Bronchial epithelial cell (primary cell): ENCODE measurements at regions not wholly inside any gene's neighbourhood (a gene's known extent, or its start where the extent isn't known, plus 50 kb on each side); places are given as distances from the start of the nearest gene placed in this dataset.
A peak's percentile ranks its signal among the peaks of the same experiment; 100 is the strongest.

Experiments
- DNase-seq: peaks from one replicate; pipeline ENCODE4 v3.0.0-alpha.2; 2010; ENCODE audit warnings: low read depth
- FAIRE-seq: peaks from 2 replicates; lab custom pipeline; 2011; peaks lifted over from hg19 to GRCh38; lab: Jason Lieb, UNC
- H3K27me3 ChIP-seq: 2 replicates; pipeline ENCODE4 v1.5.1; 2011; ENCODE audit warnings: low read length; ENCODE audit not compliant: control insufficient read depth, insufficient read depth
- H3K36me3 ChIP-seq: 2 replicates; pipeline ENCODE4 v1.5.1; 2011; ENCODE audit warnings: low read length; ENCODE audit not compliant: control insufficient read depth, insufficient read depth
- H3K4me3 ChIP-seq: 2 replicates; pipeline ENCODE4 v1.5.1; 2011; ENCODE audit warnings: mild to moderate bottlenecking, low read depth, low read length, control low read depth
- TF ChIP-seq, protein P1 (sequence below): IDR thresholded peaks from 2 replicates; pipeline ENCODE4 v1.5.1; 2011; ENCODE audit warnings: mild to moderate bottlenecking, moderate library complexity, low read length, control low read depth, inconsistent platforms; ENCODE audit not compliant: insufficient read depth, severe bottlenecking

DNA sequence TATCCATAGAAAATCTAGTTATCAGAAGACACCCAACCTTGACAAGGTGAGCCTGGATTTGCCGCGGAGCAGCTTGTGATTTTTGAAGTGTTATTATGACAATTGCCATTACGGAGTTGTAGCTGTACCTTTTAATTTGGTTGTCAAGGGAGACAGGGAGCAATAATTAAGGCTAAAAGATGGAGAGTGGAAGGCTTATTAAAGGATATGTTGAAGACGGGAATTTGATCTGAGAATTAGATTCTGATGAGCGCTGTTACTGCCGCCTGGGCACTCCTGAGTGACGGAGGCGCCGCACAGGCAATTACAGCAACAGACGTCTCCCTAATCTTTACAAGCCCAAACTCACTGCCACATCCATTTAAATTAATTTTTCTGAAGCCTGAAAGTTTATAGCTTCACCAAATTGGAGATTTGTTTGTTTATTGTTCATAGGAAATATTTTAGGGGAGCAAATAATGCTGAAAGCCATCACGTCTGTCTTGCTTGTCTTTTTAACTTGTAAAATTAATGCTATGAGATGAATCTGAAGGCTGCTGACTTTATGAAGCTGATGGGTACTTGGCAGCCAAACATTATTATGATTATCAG is 475.0 kb upstream of the ADARB2 start:
- DNase-seq (no peak), FAIRE-seq (no peak)
- Histone ChIP-seq H3K4me3 (no peak overlapping the region), H3K27me3 (no peaks in the 10 kb centered on the region), H3K36me3 (no peaks in the 10 kb centered on the region)
- TF ChIP-seq, protein P1, sequence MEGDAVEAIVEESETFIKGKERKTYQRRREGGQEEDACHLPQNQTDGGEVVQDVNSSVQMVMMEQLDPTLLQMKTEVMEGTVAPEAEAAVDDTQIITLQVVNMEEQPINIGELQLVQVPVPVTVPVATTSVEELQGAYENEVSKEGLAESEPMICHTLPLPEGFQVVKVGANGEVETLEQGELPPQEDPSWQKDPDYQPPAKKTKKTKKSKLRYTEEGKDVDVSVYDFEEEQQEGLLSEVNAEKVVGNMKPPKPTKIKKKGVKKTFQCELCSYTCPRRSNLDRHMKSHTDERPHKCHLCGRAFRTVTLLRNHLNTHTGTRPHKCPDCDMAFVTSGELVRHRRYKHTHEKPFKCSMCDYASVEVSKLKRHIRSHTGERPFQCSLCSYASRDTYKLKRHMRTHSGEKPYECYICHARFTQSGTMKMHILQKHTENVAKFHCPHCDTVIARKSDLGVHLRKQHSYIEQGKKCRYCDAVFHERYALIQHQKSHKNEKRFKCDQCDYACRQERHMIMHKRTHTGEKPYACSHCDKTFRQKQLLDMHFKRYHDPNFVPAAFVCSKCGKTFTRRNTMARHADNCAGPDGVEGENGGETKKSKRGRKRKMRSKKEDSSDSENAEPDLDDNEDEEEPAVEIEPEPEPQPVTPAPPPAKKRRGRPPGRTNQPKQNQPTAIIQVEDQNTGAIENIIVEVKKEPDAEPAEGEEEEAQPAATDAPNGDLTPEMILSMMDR, result no peak

DNA sequence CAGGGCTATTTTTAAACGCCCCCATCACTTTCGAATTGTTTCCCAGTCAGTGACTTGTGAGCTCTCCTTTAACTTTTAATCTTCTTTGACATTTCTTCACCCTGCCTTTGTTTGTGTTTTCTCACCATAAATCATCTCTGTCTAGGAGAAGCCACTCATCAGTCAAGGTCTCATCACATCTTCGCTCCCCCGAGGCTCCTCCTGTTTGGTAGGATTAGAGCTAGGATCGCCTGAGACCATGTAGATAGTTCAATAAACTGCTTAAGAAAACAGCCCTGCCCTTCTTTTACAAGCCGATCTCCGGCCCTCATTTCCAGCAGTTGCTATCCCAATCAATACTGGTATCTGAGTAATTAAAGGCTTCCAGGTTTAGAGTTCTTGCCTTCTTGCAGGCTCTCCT is 472.8 kb upstream of the ADARB2 start:
- H3K36me3 ChIP-seq, result no peaks in the 10 kb centered on the region
- FAIRE-seq (no peak), DNase-seq (no peak)
- no peaks in the 10 kb centered on the region for H3K27me3 ChIP-seq
- TF ChIP-seq, protein P1, result no peak
- no peak overlapping the region for H3K4me3 ChIP-seq

DNA sequence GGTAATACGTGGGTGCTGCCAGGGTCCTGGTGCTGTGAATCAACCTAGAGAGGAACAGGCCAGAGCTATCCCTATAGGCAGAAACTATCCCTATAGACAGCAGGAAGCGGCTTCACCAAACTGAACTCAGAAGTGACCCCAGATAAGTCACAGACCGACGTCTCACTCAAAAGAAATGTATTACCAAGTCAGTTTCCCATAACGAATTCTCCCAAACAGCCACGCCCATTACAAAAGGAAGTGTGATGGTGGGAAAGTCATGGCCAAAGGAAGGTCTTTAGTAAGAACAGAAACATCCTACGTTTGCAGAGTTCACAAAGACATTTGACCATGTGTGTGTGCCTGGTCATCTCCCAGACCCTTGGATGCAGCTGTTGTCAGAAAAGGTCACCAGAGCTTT is 470.8 kb upstream of the ADARB2 start:
- H3K27me3 ChIP-seq, result no peaks in the 10 kb centered on the region
- FAIRE-seq, result peak; percentile 55
- no peaks in the 10 kb centered on the region for H3K36me3 ChIP-seq
- no peak for DNase-seq
- TF ChIP-seq, protein P1, result no peak
- H3K4me3 ChIP-seq, result no peak overlapping the region

DNA sequence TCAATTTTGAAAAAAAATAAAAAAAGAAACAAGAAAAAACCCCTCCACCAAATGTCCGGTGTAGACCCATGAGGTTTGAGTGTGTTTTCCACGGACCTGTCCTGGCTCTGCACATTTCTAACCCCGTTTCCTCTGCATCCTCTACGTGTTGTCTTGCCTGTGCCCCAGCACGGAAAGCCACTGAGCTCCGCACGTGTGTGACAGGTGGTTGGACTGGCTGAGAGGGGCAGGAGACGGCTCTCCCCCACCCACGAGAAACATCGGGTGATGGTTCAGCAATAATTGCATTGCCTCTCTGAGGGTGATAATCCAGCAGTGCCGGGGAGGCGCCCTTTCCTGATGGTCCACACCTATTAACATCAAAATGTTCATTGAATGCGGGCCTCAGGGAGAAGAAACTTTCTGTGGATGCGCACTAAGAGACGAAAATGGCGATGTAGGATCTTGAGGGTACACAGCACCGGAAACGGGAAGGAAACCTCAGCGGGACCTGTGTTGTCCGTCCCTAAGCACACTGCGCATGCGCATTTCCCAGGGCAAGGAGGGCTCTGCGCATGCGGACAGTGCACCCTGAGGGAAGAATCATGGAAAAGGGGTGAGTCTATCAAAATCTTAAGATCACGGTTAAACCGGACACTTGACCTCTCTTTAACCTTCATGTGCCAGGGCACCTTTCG is 470.1 kb upstream of the ADARB2 start:
- Histone ChIP-seq H3K4me3 (no peak overlapping the region), H3K27me3 (no peaks in the 10 kb centered on the region), H3K36me3 (no peaks in the 10 kb centered on the region)
- DNase-seq (no peak), FAIRE-seq (no peak)
- TF ChIP-seq, protein P1, result no peak

DNA sequence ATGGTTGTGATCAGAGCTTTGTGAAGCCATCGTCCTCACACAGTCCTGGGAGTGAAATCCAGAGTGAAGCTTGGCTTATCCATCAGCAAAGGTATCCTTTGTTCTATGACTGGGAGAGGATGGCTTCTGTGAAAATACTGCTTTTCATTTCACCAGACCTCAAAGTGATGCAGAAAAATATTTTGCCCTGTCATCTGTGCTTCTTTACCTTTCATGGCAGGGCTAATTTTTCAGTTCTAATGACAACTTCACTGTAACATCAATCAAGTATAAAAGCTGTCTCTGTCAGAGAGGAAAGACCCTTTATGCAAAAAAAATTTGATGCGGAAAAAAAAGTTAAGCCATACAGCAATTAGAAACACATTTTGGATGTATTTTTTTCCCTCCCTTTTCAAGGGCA is 468.1 kb upstream of the ADARB2 start:
- TF ChIP-seq, protein P1, result no peak
- H3K4me3 ChIP-seq, result no peak overlapping the region
- no peaks in the 10 kb centered on the region for H3K36me3 ChIP-seq
- DNase-seq (no peak), FAIRE-seq (no peak)
- no peaks in the 10 kb centered on the region for H3K27me3 ChIP-seq

DNA sequence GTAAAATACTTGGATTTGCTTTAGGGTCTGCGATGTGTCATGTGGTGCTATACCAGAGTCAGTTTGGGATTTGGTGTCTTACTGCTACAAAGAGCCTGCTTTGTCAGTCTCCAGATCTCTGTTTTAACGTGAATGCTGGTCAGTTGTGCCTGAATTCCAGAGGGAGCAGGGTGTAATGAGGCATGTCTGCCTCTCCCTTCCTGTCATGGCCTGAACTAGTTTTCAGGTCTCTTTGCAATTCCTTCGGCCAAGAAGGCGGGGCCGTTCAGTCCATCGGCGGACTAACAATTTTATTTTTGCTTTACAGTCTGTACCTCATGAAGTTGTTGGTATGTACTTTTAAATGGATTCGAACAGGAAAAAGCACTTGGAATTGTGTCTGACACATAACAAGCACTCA is 465.1 kb upstream of the ADARB2 start:
- H3K27me3 ChIP-seq, result no peaks in the 10 kb centered on the region
- DNase-seq (peak; percentile 66), FAIRE-seq (no peak)
- no peaks in the 10 kb centered on the region for H3K36me3 ChIP-seq
- TF ChIP-seq, protein P1, result no peak
- H3K4me3 ChIP-seq, result no peak overlapping the region
